Suprapubic skin (tissue), 4 donors: ENCODE measurements at regions not wholly inside any gene's neighbourhood (a gene's known extent, or its start where the extent isn't known, plus 50 kb on each side); places are given as distances from the start of the nearest gene placed in this dataset.

Source experiments
- CTCF ChIP-seq, 2 donors: fragments of 200-600 bp in 1 of 2; fragments of 450-650 bp in 1 of 2; sonication (generic) in 1 of 2; IDR thresholded peaks; one replicate each; pipeline ENCODE4 v1.5.1; 2016 to 2019; ENCODE audit warnings: antibody characterized with exemption in 2 of 2, mild to moderate bottlenecking in 1 of 2, moderate library complexity in 1 of 2
- POLR2A ChIP-seq, 2 donors: fragments of 450-650 bp; IDR thresholded peaks; one replicate each; pipeline ENCODE4 v1.6.1; 2017; ENCODE audit warnings: antibody characterized with exemption in 2 of 2, mild to moderate bottlenecking in 2 of 2, moderate library complexity in 2 of 2
- POLR2AphosphoS5 ChIP-seq, 3 donors: sonication (generic); formaldehyde crosslinking; IDR thresholded peaks; one replicate each; pipeline ENCODE4 v1.6.1; 2017; ENCODE audit warnings: antibody characterized with exemption in 3 of 3

GRCh38 chr16:63720848-63721247, 1401.0 kb downstream of the CDH11 start:
- TF ChIP-seq POLR2A (IDR thresholded peaks at IDR 0.05) = no peak
- no peak for TF ChIP-seq CTCF (IDR thresholded peaks at IDR 0.05)
- TF ChIP-seq POLR2AphosphoS5 (IDR thresholded peaks at IDR 0.05) = no peak
